Stimulated activated CD4-positive, alpha-beta T cell treated with anti-CD3 and anti-CD28 coated beads, Interleukin-15, amount 100 ng/mL, for 1 hour (primary cell): ENCODE measurements at regions not wholly inside any gene's neighbourhood (a gene's known extent, or its start where the extent isn't known, plus 50 kb on each side); places are given as distances from the start of the nearest gene placed in this dataset.
"Not testable (repeated sequence)": the region's sequence is repeated elsewhere in the genome, so short reads cannot be mapped to it uniquely, and the experiment has no call there.

Experiments
- DNase-seq, 2 donors: peaks; one replicate each; pipeline ENCODE4 v3.0.0-alpha.2; 2020; ENCODE audit warnings: low read depth in 1 of 2, low spot score in 1 of 2

DNA sequence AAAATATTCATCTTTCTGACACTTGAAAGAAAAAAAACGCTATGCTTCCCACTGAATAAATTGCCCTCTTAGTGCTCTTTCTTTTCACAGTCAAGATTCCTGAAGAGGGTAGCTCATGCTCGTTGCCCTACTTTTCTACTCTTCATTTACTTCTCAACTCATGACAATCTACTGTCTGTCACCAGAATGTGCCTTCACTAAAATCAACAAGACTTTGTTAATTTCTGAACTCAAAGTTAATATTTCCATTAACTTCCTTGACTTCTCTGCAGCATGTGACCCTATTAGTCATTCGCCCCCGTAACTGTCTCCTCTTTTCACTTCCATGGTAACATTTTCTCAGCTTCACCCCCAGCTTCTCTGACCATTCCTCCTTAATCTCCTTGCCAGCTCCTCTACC is 98.9 kb upstream of the MAPRE2 start:
- no peak for DNase-seq

DNA sequence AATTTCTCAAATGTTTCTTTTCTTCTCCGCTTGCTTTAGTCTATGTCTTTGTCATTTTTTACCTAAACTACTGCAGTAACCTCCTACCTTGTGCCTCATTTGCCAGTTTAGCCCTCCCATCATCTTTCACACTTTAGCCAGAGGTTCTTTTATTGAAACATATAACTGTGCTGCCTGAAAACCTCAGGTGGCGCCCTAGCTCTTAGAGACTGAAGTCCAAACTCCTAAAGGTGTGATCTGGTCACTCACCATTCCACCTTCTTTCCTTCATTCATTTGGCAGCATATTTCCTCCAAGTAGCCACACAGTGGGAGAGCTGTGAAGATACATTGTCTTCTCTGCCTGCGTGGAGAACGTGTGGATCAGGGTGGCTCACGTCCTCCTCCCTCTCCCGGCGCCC is 98.2 kb upstream of the MAPRE2 start:
- DNase-seq = no peak

DNA sequence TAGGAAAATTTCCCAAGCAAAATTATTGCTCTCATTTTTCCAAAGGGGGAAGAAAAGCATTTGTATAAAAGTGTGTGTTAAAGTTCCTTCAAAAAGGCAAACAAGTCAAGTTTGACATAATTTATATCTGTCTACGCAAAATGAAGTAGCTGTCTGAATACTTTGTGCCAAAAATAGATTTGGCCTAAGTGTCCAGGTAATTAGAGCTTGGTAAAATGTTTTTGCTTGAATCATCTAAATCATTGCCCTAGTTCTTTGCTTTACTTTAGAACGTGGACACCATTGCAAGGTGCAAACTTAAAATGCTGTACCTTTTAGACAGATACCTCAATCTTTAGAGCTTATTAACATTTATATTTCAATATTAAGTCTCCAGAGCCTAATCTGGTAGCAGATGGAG is 97.6 kb upstream of the MAPRE2 start:
- no peak for DNase-seq

DNA sequence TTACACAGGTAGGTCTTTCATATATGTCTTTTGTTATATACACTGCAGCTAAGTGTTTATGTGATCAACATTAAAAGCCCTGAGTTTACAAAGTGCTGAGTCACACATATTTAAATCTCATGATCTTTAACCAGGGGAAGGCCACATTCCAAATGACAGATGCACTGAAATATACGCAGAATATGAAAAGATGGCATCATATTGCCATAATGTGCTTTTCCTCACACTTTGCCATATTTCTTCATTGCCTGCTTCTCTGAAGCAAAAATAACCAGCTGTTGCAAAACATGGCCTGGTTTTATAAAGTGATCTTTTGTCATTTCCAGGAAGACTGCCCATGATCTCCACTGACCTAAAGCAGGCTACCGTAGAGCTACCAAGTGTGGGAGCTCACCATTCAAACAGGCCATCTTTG is 93.5 kb upstream of the MAPRE2 start:
- DNase-seq = no peak

DNA sequence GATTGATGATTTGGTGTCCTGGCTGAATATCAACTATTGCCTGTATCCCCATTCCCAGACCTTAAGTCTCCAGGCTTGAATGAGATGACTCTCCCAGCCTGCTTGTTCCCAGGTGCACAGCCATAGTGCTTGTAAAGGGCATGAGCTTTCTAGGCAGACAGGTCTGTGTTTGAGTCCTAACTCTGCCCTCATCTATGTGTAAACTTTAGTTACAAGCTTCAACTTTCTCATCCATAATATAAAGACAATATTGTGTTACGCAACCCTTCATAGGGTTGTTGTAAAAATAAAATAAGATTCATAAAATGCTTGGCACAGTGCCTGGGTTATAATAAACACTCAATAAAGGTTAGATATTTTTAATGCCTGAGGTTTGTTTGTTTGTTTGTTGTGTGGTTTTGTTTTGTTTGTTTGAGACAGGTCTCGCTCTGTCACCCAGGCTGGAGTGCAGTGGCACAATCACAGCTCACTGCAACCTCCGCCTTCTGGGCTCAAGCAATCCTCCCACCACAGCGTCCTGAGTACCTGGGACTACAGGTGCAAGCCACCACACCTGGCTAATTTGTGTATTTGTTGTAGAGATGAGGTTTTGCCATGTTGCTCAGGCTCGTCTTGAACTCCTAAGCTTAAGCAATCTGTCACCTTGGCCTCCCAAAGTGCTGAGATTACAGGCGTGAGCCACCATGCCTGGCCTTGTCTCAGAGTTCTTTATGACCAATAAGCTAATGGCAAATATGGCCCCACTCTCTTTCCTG is 89.4 kb upstream of the MAPRE2 start:
- no peak for DNase-seq

DNA sequence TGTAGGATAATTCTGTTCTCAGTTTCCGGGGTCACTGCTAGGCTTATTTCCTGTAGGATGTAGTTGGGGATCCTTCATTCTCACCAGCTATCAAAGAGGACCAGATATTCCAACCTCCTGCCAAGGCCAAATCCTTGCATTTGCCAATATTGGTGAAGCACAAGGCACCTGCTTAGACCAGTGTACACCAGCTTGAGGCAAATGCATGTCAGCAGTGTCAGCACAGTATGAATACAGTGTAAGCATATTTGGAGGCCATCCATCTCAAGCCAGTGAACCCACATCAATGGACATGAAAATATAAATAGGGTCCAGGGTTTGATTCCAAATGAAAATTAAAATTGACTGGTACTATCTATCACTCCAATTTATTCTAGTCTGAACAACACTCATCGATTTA is 88.0 kb upstream of the MAPRE2 start:
- no peak for DNase-seq

DNA sequence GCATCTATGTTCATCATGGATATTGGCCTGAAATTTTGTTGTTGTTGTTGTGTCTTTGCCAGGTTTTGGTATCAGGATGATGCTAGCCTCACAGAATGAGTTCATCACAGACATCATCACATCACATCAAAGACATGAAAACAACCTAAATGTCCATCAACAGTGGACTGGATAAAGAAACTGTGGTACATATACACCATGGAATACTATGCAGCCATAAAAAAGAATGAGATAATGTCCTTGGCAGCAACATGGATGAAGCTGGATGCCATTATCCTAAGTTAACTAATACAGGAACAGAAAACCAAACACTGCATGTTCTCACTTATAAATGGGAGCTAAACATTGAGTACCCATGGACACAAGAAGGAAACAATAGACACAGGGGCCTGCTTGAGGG is 85.7 kb upstream of the MAPRE2 start:
- not testable (repeated sequence) for DNase-seq

DNA sequence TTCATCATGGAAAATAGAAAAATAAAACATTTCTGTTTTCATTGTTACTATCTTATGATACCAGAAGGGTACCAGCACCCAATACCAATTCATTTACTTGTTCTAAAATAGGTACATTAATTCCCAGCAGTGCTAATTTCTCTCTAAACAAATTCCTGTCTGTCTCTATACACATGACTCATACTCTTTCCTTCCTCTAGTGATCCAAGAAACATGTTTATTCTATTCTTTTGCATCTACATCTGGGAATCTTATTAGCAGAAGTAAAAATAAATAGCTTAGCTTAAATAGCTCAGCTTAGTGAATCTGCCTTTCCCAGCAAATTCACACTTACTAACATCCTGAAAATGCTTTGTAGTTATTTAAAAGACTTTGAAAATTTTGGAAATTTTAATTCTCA is 84.5 kb upstream of the MAPRE2 start:
- no peak for DNase-seq

DNA sequence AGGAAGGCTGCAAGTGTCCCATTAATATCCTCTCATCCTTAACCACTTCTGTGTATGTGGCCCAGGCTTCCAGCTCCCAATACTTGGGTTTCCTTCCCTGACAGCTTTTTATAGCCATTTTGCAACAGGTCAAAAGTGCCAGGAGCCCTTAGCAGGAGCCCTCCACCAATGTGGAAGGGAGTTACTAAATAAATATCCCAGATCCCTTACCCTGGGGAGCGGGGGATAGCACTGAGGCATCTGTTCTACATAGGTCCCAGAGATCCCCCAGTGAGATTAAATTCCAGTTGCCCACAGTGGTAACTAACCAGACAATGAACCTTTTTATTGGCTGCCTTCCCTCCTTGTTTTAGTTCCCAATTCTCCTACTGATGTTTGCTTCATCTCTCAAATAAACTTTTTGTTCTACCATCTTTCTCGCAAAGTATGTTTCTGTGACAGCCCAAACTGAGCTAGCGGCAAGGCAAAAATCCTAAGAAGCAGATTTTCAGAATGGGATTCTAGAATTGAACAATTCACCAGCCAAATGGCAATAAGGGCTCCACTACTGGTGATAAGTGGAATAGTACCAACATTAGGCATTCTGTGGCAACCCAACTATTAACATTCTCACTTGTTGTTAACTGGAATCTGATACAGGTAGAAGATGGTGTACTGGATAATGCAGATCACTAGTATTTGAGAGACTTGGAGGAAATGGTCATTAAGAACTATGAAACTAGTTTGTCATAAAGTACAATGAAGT is 83.9 kb upstream of the MAPRE2 start:
- no peak for DNase-seq

DNA sequence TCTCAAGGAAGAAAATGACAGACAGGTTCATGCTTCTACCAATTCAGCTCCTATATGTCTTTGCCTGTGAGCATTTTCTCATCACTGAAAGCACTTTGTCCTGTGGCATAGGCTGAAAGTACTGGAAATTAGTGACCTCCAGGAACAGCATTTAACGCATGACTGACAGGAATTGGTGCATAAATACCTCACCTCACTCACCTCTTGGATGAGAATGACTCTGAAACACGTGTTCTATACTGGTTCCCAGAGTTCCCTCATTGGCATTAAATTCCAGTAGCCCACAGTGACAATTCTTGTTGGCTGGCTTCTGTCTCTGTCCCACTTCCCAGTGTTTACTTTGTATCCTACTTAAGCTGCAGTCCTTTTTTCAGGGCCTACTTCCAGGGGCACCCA is 83.4 kb upstream of the MAPRE2 start:
- DNase-seq = no peak

DNA sequence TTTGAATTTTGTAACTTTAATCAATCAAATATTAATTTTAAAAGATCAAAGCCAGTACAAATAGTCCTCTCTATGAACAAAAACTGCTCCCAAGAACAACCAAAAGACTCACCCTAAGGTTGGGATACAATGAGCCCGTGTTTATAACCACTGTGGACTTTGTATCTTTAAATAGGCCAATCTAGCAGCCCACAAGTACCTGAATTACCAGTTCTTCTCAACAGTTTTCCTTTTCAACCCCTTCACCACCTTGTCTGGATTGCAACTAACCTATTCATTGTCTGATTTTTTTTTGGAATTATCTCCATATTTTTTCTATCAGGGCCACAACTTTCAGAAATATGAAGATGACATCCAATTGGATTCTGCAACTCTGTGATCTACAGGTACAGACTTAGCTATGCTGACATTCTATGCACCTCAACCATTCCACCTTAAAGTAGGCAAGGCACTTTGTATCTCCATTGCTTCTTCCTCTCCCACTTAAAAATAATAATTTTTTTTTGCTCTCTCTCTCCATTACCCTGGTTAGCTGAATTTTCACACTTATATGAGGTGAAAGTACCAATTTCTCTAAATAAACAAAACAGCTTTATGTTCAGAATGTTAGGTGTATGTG is 81.9 kb upstream of the MAPRE2 start:
- no peak for DNase-seq

DNA sequence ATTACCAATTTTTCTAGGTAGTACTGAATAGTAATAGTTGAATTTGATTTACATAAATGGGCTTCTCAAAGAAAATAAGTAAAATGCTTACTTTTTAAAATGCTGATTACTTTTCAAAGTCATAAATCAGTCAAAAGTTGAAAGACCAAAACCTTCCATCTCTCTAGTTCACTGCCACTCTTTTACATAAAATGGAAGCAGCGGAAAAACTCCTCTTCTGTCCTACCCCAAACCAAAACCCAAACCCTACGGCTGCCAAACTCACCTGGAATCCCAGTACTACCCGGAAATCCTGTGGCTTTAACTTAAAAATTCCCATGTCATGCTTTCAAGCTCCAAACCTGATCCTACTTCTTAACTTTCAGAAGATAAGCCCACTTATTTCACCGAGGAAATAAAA is 81.2 kb upstream of the MAPRE2 start:
- no peak for DNase-seq

DNA sequence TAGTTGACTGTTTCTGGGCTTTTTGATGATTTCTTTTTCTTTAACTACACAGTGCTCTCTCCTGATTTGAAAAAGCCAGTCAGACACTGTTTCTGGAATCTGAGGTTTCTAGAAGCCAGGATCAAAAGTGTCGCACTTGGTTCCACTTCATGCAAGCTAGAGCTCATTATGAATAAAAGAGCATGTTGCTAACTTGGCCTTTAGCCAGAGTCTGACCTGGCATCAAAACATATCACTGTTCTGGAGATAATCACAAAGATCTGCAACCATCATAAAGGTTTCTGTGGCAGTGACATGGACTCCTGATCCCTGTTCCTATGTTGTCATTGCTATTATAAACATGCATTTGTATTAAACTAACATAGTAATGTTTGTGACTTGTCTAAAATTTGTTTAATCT is 76.1 kb upstream of the MAPRE2 start:
- no peak for DNase-seq

DNA sequence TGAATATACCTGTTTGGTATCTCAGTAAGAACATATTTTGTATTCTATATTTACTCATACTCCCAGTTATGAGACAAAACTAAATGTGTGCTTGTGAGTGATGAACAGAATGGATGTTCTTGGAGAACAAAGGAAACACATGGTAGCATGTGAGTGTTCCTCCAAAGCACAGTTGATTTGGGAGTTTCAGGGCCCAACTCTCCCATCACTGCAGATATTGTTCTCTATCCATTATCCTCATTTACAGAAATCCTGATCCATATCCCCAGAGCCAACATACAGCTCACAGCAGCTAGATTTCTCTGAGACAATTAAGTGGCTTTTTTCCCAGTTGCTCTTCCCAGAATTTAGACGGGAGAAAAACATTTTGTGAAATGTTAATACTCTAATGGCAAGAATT is 75.6 kb upstream of the MAPRE2 start:
- DNase-seq = no peak

DNA sequence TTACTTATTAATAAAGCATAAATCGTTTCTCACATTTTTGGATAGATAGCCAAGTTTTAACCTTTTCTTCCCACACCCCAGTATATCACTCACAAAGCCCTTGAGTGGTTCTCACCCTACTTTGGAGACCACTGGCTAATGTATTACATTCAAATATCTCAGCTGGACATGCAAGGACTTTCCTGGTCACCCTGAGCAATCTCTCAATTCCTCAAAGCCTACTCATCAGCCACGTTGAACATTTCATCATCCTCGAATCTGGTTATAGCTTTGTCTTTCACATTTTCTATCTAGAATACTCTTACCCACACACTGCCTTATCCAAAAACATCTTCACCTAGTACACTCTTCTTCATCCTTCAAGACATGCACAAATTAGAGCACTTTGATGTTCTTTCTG is 71.1 kb upstream of the MAPRE2 start:
- DNase-seq = no peak

DNA sequence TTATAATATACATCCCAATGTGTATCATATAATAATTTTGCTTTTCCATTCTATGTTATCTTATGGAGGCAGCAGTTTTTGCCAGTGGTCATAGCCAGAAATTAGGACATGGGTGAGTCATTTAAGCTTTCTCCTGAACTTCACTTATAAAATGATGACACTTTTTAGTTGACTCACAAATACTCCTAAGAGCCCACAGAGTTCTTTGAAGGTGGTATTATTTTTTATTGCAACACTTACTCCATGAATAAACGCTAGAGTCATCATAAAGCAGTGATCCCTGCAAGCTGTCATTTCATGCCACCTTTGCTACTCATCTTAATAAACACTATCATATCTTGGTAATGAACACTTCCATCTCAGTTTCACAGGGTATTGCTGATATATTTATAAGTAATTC is 69.9 kb upstream of the MAPRE2 start:
- no peak for DNase-seq

DNA sequence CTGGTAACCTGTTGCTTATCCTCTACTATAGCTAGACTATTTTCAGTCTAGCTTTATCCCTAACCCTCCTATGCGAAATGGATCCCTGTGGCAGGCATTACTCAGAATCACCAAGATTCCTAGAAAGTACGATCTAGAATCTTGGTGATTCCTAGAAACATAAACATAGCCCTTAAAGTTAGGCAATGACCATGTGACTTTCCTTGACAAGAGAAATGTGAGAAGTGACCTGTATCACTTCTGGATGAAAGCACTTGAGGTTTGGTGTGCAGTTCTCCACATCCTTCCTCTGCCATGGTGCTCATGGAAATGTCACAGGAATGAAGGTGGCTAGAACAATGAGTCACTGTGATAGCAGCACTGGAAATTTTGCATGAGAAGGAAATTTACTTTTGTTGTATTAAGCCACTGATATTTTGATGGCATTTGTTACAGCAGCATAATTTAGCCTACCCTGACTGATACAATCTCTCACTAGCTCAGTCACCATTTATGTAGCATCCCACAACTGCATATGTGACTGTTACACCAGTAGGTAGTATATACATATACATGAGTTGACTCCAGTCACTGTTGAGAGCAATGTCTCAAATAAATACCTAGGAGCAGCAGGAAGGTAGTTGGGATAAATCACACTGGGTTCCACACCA is 68.3 kb upstream of the MAPRE2 start:
- DNase-seq = no peak

DNA sequence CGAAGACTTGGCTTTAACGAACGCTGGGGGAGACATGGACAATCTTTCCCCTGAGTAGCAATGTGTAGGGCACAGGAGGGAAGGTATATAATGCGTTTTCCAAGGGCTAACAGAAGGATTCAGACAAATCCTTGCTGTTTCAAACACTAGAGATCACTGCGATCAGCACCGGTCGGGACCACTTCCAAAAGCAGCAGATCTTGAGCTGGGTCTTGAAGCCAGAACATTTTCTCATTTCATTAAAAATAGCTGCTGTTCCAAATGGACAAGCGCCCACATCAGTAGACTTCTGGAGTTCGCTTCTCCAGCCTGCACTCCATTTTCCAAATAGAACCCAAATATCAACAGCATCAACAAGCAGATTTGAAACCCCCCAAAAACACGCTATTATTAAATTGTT is 65.1 kb upstream of the MAPRE2 start:
- DNase-seq = no peak

DNA sequence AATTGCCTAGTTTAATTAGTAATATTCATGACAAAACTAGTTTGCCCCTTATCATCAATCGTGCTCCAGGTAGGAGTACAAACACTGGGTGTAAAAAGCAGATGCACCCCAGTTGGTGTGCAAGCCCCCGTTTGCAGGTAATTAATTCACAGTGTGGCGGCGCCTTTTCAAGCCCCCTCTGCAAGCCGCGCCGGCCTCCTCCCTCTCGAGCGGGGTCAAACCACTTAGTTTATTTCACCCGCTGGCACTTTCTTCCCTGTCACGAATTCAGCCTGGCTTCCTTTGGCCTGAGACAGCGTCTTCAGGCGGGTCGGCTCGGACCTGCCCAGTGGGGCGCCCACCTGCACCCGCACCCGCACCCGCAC is 64.7 kb upstream of the MAPRE2 start:
- no peak for DNase-seq

DNA sequence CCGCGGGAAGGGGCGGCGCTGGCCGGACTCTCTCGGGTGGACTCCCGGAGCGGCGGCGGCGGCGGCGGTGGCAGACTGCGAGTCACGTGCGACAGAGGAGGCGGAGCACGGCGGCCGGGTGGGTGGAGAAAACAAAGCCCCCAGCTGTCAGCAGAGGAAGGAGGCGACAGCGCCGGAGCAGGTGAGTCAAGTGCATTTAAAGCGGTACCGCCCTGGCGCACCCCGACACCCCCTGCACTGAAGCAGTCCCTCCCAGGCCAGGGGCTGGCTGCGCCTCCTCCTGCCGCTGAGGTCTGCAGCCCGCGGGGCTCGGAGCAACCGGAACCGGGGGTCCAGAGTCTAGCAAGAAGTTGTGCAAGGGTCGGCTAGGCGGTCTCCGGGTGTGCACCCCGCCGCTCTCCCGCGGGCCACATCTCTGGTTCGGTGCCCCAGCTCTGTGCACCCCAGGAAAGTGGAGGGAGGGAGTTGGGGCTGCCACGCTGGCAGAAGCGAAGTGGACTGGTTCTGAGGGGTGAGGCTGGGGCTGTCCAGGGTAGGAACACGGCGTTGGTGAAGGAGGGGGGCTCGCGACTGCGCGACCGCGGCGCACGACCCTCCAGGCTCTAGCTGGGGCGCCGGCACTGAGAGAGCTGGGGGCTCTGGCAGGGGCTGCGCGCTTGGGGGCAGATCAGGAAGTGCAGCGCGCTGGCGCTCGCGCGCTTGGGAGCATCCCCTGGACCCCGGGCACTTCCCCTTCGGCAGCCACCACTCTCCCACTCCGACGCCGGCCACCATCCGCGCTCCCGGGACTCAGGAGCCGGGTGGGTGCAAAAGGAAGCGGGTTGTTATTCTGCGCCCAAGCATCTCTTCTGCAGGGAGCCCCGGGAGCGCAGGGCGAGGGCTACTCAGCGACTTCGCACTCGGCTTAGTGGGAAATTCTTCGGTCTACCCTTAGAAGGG is 64.0 kb upstream of the MAPRE2 start:
- peak; percentile 55 to 68 for DNase-seq
